ENCODE measurements at regions not wholly inside any gene's neighbourhood (a gene's known extent, or its start where the extent isn't known, plus 50 kb on each side); places are given as distances from the start of the nearest gene placed in this dataset.

GRCh38 chr5:5572976-5573797, 150.7 kb downstream of the ICE1 start:
- no peak for DNase-seq (ENCODE audit: low read depth)

- no peak for DNase-seq (ENCODE audit: low read depth)
Observed at GRCh38 chr5:5572010-5572865, 149.8 kb downstream of the ICE1 start.

- DNase-seq (ENCODE audit: low read depth) = no peak
Observed at GRCh38 chr5:5570646-5571045, 148.2 kb downstream of the ICE1 start.

GRCh38 chr5:5564898-5565297, 142.4 kb downstream of the ICE1 start:
- DNase-seq (ENCODE audit: low read depth) = no peak

GRCh38 chr5:5560016-5560415, 137.5 kb downstream of the ICE1 start:
- DNase-seq (ENCODE audit: low read depth) = no peak

- no peak for DNase-seq (ENCODE audit: low read depth)
Observed at GRCh38 chr5:5558638-5559527, 136.4 kb downstream of the ICE1 start.

GRCh38 chr5:5558102-5558501, 135.6 kb downstream of the ICE1 start:
- DNase-seq (ENCODE audit: low read depth) = no peak

GRCh38 chr5:5551499-5551898, 129.0 kb downstream of the ICE1 start:
- no peak for DNase-seq (ENCODE audit: low read depth)

GRCh38 chr5:5546408-5546807, 123.9 kb downstream of the ICE1 start:
- no peak for DNase-seq (ENCODE audit: low read depth)

- DNase-seq (ENCODE audit: low read depth) = no peak
Observed at GRCh38 chr5:5544094-5544663, 121.7 kb downstream of the ICE1 start.

- no peak for DNase-seq (ENCODE audit: low read depth)
Observed at GRCh38 chr5:5542654-5543053, 120.2 kb downstream of the ICE1 start.

- DNase-seq (ENCODE audit: low read depth) = no peak
Observed at GRCh38 chr5:5540065-5540464, 117.6 kb downstream of the ICE1 start.
